ENCODE measurements at regions not wholly inside any gene's neighbourhood (a gene's known extent, or its start where the extent isn't known, plus 50 kb on each side); places are given as distances from the start of the nearest gene placed in this dataset.

DNA sequence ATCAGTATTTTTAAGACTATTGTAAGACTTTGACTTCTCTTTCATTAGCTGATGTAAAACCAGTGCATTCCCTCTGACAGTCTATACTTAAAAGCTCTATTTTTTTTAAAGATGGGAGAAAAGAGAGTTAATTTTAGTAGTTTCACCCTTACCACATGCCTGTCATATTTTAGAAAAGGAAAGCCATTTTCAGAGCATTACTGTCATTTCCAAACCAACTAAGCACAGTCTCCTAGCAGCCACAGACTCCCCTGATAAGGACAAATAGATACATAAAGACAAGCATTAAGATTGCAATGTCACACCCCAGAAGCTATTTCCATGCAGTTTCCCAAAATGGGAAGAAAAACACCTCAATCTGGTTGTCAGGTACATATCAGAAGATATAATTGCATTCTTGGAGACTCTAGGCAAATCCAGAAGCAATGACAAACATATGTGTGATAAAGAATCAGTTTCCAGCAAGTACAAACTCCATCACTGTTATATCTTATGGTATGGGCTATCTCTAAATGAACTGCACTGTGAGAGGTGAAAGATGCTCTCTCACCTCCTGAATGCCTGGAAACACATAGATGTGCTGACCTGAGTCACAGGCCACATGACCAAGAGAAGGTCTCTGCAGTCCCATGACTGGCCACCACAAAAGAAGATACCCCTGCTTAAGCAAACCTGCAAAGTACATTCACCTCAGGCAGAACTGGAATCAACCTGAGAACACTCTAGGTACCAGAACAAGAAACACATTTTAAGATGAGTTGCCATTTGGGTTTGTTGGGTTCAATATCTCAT is 303.3 kb downstream of the POU4F1 start:
- TF ChIP-seq, protein P1, sequence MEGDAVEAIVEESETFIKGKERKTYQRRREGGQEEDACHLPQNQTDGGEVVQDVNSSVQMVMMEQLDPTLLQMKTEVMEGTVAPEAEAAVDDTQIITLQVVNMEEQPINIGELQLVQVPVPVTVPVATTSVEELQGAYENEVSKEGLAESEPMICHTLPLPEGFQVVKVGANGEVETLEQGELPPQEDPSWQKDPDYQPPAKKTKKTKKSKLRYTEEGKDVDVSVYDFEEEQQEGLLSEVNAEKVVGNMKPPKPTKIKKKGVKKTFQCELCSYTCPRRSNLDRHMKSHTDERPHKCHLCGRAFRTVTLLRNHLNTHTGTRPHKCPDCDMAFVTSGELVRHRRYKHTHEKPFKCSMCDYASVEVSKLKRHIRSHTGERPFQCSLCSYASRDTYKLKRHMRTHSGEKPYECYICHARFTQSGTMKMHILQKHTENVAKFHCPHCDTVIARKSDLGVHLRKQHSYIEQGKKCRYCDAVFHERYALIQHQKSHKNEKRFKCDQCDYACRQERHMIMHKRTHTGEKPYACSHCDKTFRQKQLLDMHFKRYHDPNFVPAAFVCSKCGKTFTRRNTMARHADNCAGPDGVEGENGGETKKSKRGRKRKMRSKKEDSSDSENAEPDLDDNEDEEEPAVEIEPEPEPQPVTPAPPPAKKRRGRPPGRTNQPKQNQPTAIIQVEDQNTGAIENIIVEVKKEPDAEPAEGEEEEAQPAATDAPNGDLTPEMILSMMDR (conservative IDR thresholded peaks at IDR 0.05; ENCODE audit: low read length), result no peak
- no peak for TF ChIP-seq EZH2phosphoT487 (IDR thresholded peaks at IDR 0.05; ENCODE audit: borderline replicate concordance)

All from Loucy (cell line).